GM12873 (cell line): ENCODE measurements at regions not wholly inside any gene's neighbourhood (a gene's known extent, or its start where the extent isn't known, plus 50 kb on each side); places are given as distances from the start of the nearest gene placed in this dataset.

ENCODE experiments used
- TF ChIP-seq, protein P1 (sequence below): IDR thresholded peaks from 2 replicates; pipeline ENCODE4 v1.5.1; 2012; ENCODE audit warnings: low read depth, mild to moderate bottlenecking, moderate library complexity, low read length, control low read depth; ENCODE audit not compliant: insufficient read depth; ENCODE audit errors: missing control alignments

GRCh38 chr20:22944936-22945335 is 90.2 kb upstream of the SSTR4 start:
- TF ChIP-seq, protein P1, sequence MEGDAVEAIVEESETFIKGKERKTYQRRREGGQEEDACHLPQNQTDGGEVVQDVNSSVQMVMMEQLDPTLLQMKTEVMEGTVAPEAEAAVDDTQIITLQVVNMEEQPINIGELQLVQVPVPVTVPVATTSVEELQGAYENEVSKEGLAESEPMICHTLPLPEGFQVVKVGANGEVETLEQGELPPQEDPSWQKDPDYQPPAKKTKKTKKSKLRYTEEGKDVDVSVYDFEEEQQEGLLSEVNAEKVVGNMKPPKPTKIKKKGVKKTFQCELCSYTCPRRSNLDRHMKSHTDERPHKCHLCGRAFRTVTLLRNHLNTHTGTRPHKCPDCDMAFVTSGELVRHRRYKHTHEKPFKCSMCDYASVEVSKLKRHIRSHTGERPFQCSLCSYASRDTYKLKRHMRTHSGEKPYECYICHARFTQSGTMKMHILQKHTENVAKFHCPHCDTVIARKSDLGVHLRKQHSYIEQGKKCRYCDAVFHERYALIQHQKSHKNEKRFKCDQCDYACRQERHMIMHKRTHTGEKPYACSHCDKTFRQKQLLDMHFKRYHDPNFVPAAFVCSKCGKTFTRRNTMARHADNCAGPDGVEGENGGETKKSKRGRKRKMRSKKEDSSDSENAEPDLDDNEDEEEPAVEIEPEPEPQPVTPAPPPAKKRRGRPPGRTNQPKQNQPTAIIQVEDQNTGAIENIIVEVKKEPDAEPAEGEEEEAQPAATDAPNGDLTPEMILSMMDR = no peak

GRCh38 chr20:22946596-22946995 is 88.5 kb upstream of the SSTR4 start:
- TF ChIP-seq, protein P1 = no peak

DNA sequence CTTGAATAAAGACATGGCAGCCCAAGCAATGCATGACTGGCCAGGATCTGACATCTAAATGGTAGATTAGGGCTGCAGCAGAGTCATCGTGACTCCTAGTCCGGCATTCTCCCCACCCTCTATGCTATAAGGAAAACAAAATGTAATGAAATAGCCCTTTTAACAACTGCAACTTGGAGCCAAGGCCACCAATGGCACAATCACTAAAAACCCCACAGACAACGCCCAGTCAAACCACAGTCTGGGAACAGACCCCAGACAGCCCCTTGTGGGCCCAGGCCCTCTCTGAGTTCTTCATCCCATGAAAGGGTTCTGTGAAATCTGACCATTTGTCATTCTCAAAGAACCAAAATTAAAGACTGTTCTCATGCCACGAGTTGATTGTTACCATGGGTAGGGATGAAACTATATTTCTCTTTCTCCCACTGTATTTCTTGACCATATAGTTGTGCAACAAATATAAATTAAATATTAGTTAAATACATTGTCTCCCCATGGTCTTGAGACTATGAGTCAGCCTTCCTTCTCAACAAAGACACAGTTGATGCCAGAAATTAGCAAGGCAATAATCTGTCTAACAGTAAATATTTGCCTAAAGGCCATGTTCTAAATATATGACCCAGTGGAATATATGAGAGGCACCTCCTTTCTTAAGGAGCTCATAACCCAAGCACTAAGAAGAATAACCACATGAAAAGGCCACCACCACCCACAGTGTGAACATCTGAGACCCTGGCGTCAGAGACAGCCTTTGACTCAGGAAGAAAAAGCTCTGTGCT is 85.6 kb upstream of the SSTR4 start:
- TF ChIP-seq, protein P1 = no peak

- TF ChIP-seq, protein P1 = no peak
These were observed 83.1 kb upstream of the SSTR4 start for GRCh38 chr20:22951966-22952365.

DNA sequence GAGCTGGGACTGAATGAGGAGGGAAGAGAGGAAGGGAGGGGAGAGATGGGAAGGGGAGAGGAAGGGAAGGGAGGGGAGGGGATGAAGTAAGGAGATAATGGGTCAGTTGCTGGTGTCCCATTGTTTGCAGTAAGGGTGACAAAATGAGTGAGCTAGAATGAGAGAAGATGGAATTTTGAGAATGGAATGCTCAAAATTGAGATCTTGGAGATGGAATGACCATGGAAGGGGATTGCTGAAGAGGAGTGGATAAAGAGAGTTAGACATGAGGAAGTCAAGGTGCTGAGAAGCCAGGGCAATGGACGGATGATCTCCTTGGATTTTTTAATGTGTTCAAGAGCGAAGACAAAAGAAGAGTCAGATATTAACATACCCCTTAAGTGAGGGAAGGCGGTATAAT is 80.5 kb upstream of the SSTR4 start:
- TF ChIP-seq, protein P1 = no peak

- TF ChIP-seq, protein P1 = no peak
These were observed 76.7 kb upstream of the SSTR4 start for GRCh38 chr20:22958390-22958789.

DNA sequence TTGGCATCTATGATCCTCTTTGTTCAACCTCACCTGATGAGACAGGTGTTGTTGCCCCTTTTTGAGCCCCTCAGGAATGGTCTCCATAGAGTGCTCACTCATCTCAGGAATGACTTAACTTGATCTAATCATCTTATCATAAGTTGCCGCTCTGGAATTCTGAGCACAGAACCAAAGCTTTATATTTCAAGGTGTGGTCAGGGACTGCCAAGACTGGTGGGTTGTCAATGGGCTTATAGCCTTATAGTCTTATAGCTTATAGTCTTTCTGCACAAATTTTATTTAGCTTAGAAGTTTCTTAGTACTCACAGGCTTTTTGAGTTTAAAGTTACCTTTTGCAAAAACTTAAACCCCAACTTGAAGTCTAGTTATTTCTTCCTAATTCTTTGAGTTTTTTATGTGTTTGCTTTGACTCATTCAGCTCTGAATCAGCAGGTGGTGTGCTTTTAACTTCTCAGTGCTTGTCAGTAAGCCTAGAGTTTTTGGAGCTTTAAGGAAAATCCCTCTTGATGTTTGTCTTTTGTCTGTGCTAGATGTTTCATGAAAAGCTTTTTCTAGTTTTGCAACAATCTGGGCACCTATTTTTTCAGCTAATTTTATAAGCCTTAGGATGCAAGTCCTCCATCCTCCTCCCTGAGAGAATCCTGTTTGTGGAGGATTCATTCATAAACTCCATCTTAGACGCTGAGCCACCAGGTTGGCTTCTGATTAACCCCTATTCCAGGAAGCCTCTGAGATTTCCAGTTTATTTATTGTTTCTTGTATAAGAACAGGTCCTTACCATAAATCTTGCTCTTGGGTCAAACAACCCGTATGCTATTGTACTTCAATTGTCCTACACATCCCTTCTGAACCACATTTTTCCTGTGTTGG is 72.3 kb upstream of the SSTR4 start:
- TF ChIP-seq, protein P1 = no peak
